Astrocyte (in vitro differentiated cells and primary cell): ENCODE measurements at regions not wholly inside any gene's neighbourhood (a gene's known extent, or its start where the extent isn't known, plus 50 kb on each side); places are given as distances from the start of the nearest gene placed in this dataset.

Source experiments
- DNase-seq: peaks from one replicate; pipeline ENCODE4 v3.0.0-alpha.2; 2010; ENCODE audit warnings: low read depth
- FAIRE-seq: peaks from 2 replicates; lab custom pipeline; 2011; peaks lifted over from hg19 to GRCh38; lab: Jason Lieb, UNC
- H2AFZ ChIP-seq: 2 replicates; pipeline ENCODE4 v1.6.0; 2012; ENCODE audit warnings: low read depth, low read length, inconsistent platforms
- H3K27ac ChIP-seq: 2 replicates; pipeline ENCODE4 v1.5.1; 2011; ENCODE audit warnings: low read depth, low read length, inconsistent platforms
- H3K27me3 ChIP-seq: 2 replicates; pipeline ENCODE4 v1.6.0; 2011; ENCODE audit warnings: low read length, inconsistent platforms; ENCODE audit not compliant: insufficient read depth
- H3K36me3 ChIP-seq: 2 replicates; pipeline ENCODE4 v1.5.1; 2011; ENCODE audit warnings: low read length, inconsistent platforms; ENCODE audit not compliant: insufficient read depth
- H3K4me1 ChIP-seq: 2 replicates; pipeline ENCODE4 v1.5.1; 2011; ENCODE audit warnings: low read length, inconsistent platforms; ENCODE audit not compliant: insufficient read depth
- H3K4me2 ChIP-seq: 2 replicates; pipeline ENCODE4 v1.6.0; 2012; ENCODE audit warnings: low read length, inconsistent platforms
- H3K4me3 ChIP-seq: 2 replicates; pipeline ENCODE4 v1.5.1; 2011; ENCODE audit warnings: low read depth, mild to moderate bottlenecking, low read length, inconsistent platforms; ENCODE audit not compliant: insufficient read depth
- H3K79me2 ChIP-seq: 2 replicates; pipeline ENCODE4 v1.6.0; 2012; ENCODE audit warnings: mild to moderate bottlenecking, low read length, inconsistent platforms; ENCODE audit not compliant: insufficient read depth
- H3K9ac ChIP-seq: 2 replicates; pipeline ENCODE4 v1.6.0; 2012; ENCODE audit warnings: mild to moderate bottlenecking, low read length, inconsistent platforms
- H3K9me3 ChIP-seq: 2 replicates; pipeline ENCODE4 v1.5.1; 2012; ENCODE audit warnings: low read depth, mild to moderate bottlenecking, low read length, inconsistent platforms; ENCODE audit not compliant: insufficient read depth
- H4K20me1 ChIP-seq: 2 replicates; pipeline ENCODE4 v1.6.0; 2012; ENCODE audit warnings: low read length, inconsistent platforms; ENCODE audit not compliant: insufficient read depth
- H3K27ac Mint-ChIP-seq: one replicate; pipeline ENCODE4 v1.8.0; 2021; ENCODE audit warnings: mild to moderate bottlenecking, mixed read lengths; ENCODE audit not compliant: unreplicated experiment
- H3K27me3 Mint-ChIP-seq: one replicate; pipeline ENCODE4 v1.8.0; 2021; ENCODE audit warnings: low read depth, mixed read lengths; ENCODE audit not compliant: unreplicated experiment
- H3K36me3 Mint-ChIP-seq: one replicate; pipeline ENCODE4 v1.8.0; 2021; ENCODE audit warnings: low read depth, mixed read lengths; ENCODE audit not compliant: unreplicated experiment
- H3K4me1 Mint-ChIP-seq: one replicate; pipeline ENCODE4 v1.8.0; 2021; ENCODE audit warnings: low read depth, mixed read lengths; ENCODE audit not compliant: unreplicated experiment
- H3K4me3 Mint-ChIP-seq: one replicate; pipeline ENCODE4 v1.8.0; 2021; ENCODE audit warnings: mild to moderate bottlenecking, moderate library complexity, mixed read lengths; ENCODE audit not compliant: unreplicated experiment
- H3K9me3 Mint-ChIP-seq: one replicate; pipeline ENCODE4 v1.8.0; 2021; ENCODE audit warnings: mild to moderate bottlenecking, mixed read lengths; ENCODE audit not compliant: unreplicated experiment
- CTCF ChIP-seq: IDR thresholded peaks from 2 replicates; pipeline ENCODE4 v1.5.1; 2011; ENCODE audit warnings: low read depth, mild to moderate bottlenecking, inconsistent platforms, low read length, moderate library complexity; ENCODE audit not compliant: insufficient read depth
- EZH2 ChIP-seq: IDR thresholded peaks from 2 replicates; pipeline ENCODE4 v1.6.1; 2012; ENCODE audit warnings: mild to moderate bottlenecking, low read length, inconsistent platforms; ENCODE audit not compliant: insufficient read depth

- Mint-ChIP-seq H3K9me3 (peaks cover 2% of the 10 kb centered on the region), H3K27me3 (no peaks in the 10 kb centered on the region), H3K4me1 (no peaks in the 10 kb centered on the region), H3K27ac (no peak overlapping the region), H3K4me3 (no peak overlapping the region), H3K36me3 (no peaks in the 10 kb centered on the region)
- no peaks in the 10 kb centered on the region for H3K27me3 ChIP-seq
- no peaks in the 10 kb centered on the region for H3K36me3 ChIP-seq
- TF ChIP-seq EZH2, result no peak
- no peak for TF ChIP-seq CTCF
- H2AFZ ChIP-seq, result no peak overlapping the region
- no peak overlapping the region for H3K9ac ChIP-seq
- no peak for FAIRE-seq
- H3K9me3 ChIP-seq, result no peaks in the 10 kb centered on the region
- H4K20me1 ChIP-seq, result no peaks in the 10 kb centered on the region
- H3K27ac ChIP-seq, result no peak overlapping the region
- no peak overlapping the region for H3K4me3 ChIP-seq
- no peaks in the 10 kb centered on the region for H3K4me1 ChIP-seq
- no peak for DNase-seq
- H3K4me2 ChIP-seq, result no peak overlapping the region
- H3K79me2 ChIP-seq, result no peaks in the 10 kb centered on the region
Observed at GRCh38 chr3:103406320-103406850, 971.6 kb downstream of the ZPLD1 start.

- H3K36me3 ChIP-seq, result no peaks in the 10 kb centered on the region
- DNase-seq, result no peak
Observed at GRCh38 chr3:103410231-103410630, 975.4 kb downstream of the ZPLD1 start.

More at GRCh38 chr3:103410231-103410630, 975.4 kb downstream of the ZPLD1 start:
- Histone ChIP-seq H3K4me2 (no peak overlapping the region), H3K9ac (no peak overlapping the region), H3K4me1 (no peaks in the 10 kb centered on the region), H2AFZ (no peak overlapping the region), H3K27ac (no peak overlapping the region), H3K4me3 (no peak overlapping the region), H4K20me1 (no peaks in the 10 kb centered on the region), H3K27me3 (no peaks in the 10 kb centered on the region), H3K9me3 (no peaks in the 10 kb centered on the region), H3K79me2 (no peaks in the 10 kb centered on the region)
- Mint-ChIP-seq H3K9me3 (peaks cover 2% of the 10 kb centered on the region), H3K4me1 (no peaks in the 10 kb centered on the region), H3K4me3 (no peak overlapping the region), H3K27me3 (no peaks in the 10 kb centered on the region), H3K36me3 (no peaks in the 10 kb centered on the region), H3K27ac (no peak overlapping the region)
- FAIRE-seq, result no peak
- TF ChIP-seq EZH2 (no peak), CTCF (no peak)
